DOHH2 (cell line): ENCODE measurements at regions not wholly inside any gene's neighbourhood (a gene's known extent, or its start where the extent isn't known, plus 50 kb on each side); places are given as distances from the start of the nearest gene placed in this dataset.

ENCODE experiments used
- CTCF ChIP-seq: fragments of 200-600 bp; sonication (generic); IDR thresholded peaks from one replicate; pipeline ENCODE4 v1.5.1; 2014; ENCODE audit warnings: antibody characterized with exemption, mild to moderate bottlenecking, low read depth, low read length; ENCODE audit not compliant: poor library complexity, severe bottlenecking
- EZH2phosphoT487 ChIP-seq: fragments of 200-600 bp; sonication (generic); IDR thresholded peaks from 2 replicates; pipeline ENCODE4 v1.6.1; 2017; ENCODE audit warnings: borderline replicate concordance, mild to moderate bottlenecking, antibody characterized with exemption, low read length, moderate library complexity, mixed read lengths

DNA sequence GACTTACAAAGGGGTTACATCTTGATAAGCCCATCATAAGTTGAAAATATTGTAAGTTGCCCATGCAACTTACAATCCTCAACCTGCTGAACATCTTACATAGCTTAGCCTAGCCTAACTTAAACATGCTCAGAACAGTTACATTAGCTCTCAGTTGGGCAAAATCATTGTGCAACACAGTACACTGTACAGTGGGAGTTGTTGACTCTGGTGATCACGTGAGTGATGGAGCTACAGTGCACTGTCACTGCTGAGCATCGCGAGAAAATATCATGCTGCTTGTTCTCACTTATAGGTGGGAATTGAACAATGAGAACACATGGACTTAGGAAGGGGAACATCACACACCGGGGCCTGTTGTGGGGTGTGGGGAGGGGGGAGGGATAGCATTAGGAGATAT is 214.9 kb upstream of the ZMIZ1 start:
- no peak for TF ChIP-seq CTCF
- no peak for TF ChIP-seq EZH2phosphoT487
